LoVo (cell line): ENCODE measurements at regions not wholly inside any gene's neighbourhood (a gene's known extent, or its start where the extent isn't known, plus 50 kb on each side); places are given as distances from the start of the nearest gene placed in this dataset.
"Not testable (repeated sequence)": the region's sequence is repeated elsewhere in the genome, so short reads cannot be mapped to it uniquely, and the experiment has no call there.

ENCODE experiments used
- DNase-seq: peaks from one replicate; pipeline ENCODE4 v3.0.0-alpha.2; 2016; ENCODE audit warnings: low spot score

DNA sequence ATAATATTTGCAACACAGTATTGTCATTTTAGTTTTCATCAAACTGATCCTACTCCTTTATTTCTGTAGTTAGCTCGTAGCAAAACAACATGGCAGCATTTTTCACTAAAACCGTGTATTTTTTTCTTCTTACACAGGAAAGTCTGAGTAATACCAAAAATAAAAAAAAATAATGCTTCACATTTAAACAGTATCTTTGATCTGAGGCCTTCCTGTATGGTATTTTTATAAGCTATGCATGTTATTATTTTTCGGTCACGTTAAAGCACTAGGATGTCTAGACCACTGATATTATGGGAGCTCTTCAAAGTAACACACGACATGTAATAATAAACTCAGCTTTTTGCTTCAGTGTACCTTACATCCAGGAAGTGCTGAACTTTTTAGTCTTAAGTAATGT is 94.1 kb upstream of the SRD5A3 start:
- DNase-seq, result no peak

DNA sequence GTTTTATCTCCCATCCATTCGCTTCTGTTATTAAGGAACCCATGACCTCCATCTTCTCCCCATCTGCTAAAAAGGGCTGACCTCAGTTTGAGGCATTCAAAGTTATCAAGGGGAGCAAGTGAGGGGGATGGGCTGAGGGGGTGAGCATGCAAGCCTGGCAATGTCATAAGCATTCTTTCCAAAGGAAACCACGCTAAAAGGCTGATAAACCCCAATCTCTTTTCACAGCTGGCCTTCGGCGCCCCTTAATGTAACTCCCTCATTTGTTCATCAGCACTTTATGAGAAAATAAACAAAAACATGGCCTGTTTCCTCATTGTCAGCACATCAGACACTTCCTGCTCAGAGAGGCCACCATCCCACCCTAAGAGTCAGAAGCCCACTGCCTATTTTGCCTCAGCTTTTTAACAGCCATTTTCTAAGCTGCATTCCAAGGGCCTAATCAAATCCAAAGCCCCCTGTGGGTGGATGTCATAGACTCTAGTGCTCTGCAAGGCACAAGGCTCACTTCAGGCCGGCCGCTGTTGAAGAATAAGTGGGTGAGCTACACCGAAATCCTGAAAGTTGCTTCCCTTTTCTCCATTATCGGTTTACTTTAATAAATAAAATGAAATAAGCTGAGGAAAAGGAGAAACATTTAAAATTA is 92.0 kb upstream of the SRD5A3 start:
- DNase-seq, result no peak

GRCh38 chr4:55255179-55255578 is 90.9 kb upstream of the SRD5A3 start:
- no peak for DNase-seq

DNA sequence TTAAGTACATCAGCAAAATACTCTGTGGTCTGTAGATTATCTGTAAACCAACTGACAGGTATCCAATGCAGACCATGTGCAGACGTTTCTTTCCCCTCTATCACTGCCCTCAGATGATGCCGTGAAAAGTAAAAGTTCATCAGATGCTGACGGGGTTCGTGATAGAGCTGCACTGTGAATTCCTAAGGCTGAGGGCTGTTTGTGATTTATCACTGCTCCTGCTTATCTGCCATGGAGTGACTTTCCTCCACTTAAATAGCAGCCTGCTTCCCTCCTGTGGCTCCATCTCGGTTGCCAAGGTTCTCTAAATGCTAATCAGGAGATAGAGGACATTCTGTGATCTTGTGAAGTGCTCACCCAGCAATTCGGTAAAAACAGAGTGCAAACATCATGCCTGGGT is 89.3 kb upstream of the SRD5A3 start:
- no peak for DNase-seq

DNA sequence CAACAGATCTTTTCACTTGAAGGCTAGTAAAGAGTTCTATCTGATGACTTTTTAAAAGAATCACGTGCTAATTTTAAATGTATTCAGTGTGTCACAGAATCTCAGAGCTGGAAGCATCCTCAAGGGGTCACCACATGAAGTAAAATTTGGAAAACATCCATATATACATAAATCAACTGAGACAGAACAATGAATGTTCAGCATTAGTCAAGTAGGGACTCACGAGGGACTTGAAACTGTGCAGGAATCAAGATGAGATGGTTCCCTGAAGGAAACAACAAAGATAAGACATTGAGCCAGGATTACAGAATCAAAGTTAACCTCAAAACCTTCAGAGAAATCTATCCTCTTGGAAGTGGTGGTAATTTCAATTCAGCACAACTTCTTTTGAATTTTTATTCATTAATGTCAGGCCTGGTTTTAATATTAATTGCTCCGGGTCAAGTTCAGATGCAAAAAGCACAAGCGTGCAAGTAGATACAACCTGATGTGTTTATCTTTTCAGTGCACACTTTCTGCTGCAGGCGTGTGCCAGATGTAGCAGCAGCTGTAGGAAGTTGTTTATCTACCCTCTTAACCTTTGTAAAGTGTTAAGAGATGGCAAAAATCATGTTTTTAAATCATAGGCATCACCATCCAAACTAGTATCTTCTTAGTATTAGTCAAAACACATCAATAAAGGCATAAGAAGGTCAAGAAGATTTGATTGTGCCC is 87.7 kb upstream of the SRD5A3 start:
- no peak for DNase-seq

GRCh38 chr4:55259294-55259693 is 86.7 kb upstream of the SRD5A3 start:
- DNase-seq, result no peak

GRCh38 chr4:55269470-55269869 is 76.6 kb upstream of the SRD5A3 start:
- DNase-seq, result no peak

DNA sequence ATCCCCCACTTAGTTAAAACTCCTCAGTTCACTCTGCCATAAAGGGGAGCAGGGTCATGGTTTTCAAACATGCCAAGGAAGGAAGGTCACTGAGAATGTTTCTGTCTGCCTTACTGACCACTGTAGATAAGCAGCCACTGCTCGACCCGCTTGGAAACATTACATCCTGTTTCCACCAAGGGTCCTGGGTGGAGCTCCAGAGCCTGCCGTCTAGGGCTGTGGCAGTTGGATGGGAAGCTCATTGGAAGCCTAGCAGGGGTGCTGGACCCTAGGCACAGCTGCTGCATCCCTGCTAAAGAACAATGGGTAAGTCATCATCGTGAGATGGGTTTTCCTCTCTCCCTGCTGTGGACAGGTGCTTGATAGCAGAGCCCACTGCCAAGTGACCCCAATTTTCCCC is 76.0 kb upstream of the SRD5A3 start:
- no peak for DNase-seq

- no peak for DNase-seq
These were observed 75.6 kb upstream of the SRD5A3 start for GRCh38 chr4:55270481-55270880.

- DNase-seq, result no peak
These were observed 73.9 kb upstream of the SRD5A3 start for GRCh38 chr4:55272102-55272501.

DNA sequence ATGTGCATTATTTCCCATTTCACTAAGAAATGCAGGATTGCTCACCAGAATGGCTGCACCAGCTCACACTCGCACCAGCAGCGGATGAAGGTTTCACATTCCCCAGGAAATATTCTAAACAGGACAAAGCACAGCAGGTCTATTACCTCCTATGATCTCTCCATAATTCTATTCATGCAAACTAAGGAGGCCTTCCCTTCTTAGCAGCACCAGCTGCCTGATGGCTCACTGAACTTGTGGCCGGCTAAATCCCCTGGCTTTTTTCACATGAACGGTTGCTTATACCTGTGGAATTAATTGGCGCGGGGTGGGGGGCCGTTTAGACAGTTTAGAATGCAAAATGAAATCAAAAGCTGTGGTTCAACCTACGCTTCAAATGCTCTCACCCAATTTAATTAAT is 73.5 kb upstream of the SRD5A3 start:
- no peak for DNase-seq

GRCh38 chr4:55277011-55277410 is 69.0 kb upstream of the SRD5A3 start:
- DNase-seq, result no peak

- no peak for DNase-seq
These were observed 67.7 kb upstream of the SRD5A3 start for GRCh38 chr4:55278316-55278715.

DNA sequence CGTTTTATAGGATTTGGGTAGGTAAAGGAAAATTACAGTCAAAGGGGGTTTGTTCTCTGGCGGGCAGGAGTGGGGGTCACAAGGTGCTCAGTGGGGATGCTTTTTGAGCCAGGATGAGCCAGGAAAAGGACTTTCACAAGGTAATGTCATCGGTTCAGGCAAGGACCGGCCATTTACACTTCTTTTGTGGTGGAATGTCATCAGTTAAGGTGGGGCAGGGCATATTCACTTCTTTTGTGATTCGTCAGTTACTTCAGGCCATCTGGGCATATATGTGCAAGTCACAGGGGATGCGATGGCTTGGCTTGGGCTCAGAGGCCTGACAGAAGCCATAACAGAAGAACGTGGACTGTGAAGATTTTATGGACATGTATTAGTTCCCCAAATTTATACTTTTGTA is 65.6 kb upstream of the SRD5A3 start:
- not testable (repeated sequence) for DNase-seq

GRCh38 chr4:55281118-55281683 is 64.8 kb upstream of the SRD5A3 start:
- not testable (repeated sequence) for DNase-seq

- no peak for DNase-seq
These were observed 61.7 kb upstream of the SRD5A3 start for GRCh38 chr4:55284331-55284730.

DNA sequence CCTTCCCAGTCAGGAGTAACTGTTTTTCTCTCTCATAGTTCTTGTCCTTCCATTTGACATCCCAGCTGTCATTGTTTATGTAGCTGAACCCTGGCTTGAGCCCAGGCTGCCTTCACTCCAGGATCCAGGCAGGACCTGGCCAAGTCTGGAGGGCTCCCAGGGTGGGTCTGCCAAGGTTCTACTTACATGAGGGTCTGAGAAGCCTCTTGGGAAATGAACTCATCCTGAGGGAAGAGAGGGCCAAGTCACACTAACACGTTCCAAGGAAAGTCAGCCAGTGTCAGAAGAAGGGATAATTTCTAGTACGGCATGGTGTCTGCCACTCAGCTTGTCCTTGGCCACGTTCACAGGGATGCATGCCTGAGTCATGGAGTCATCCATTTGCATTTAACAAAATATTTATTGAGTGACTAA is 54.8 kb upstream of the SRD5A3 start:
- no peak for DNase-seq

- DNase-seq, result no peak
These were observed 49.9 kb upstream of the SRD5A3 start for GRCh38 chr4:55296096-55296495.
